COLO829 (cell line): ENCODE measurements at regions not wholly inside any gene's neighbourhood (a gene's known extent, or its start where the extent isn't known, plus 50 kb on each side); places are given as distances from the start of the nearest gene placed in this dataset.
"Not testable (repeated sequence)": the region's sequence is repeated elsewhere in the genome, so short reads cannot be mapped to it uniquely, and the experiment has no call there.

ENCODE experiments used
- DNase-seq: peaks from one replicate; pipeline ENCODE4 v3.0.0; 2012; ENCODE audit warnings: low spot score

- DNase-seq = no peak
Observed at GRCh38 chr12:34606749-34607519, 584.6 kb downstream of the ALG10 start.

- DNase-seq = no peak
Observed at GRCh38 chr12:34607520-34608195, 585.4 kb downstream of the ALG10 start.

GRCh38 chr12:34613988-34614387 is 591.7 kb downstream of the ALG10 start:
- DNase-seq = not testable (repeated sequence)

GRCh38 chr12:34625116-34625515 is 602.8 kb downstream of the ALG10 start:
- peak; percentile 23 for DNase-seq

- no peak for DNase-seq
Observed at GRCh38 chr12:34626363-34627157, 604.3 kb downstream of the ALG10 start.
